Astrocyte (in vitro differentiated cells and primary cell): ENCODE measurements at regions not wholly inside any gene's neighbourhood (a gene's known extent, or its start where the extent isn't known, plus 50 kb on each side); places are given as distances from the start of the nearest gene placed in this dataset.
A peak's percentile ranks its signal among the peaks of the same experiment; 100 is the strongest.

Experiments
- DNase-seq: peaks from one replicate; pipeline ENCODE4 v3.0.0-alpha.2; 2010; ENCODE audit warnings: low read depth
- FAIRE-seq: peaks from 2 replicates; lab custom pipeline; 2011; peaks lifted over from hg19 to GRCh38; lab: Jason Lieb, UNC
- H2AFZ ChIP-seq: 2 replicates; pipeline ENCODE4 v1.6.0; 2012; ENCODE audit warnings: low read depth, low read length, inconsistent platforms
- H3K27ac ChIP-seq: 2 replicates; pipeline ENCODE4 v1.5.1; 2011; ENCODE audit warnings: low read depth, low read length, inconsistent platforms
- H3K27me3 ChIP-seq: 2 replicates; pipeline ENCODE4 v1.6.0; 2011; ENCODE audit warnings: low read length, inconsistent platforms; ENCODE audit not compliant: insufficient read depth
- H3K36me3 ChIP-seq: 2 replicates; pipeline ENCODE4 v1.5.1; 2011; ENCODE audit warnings: low read length, inconsistent platforms; ENCODE audit not compliant: insufficient read depth
- H3K4me1 ChIP-seq: 2 replicates; pipeline ENCODE4 v1.5.1; 2011; ENCODE audit warnings: low read length, inconsistent platforms; ENCODE audit not compliant: insufficient read depth
- H3K4me2 ChIP-seq: 2 replicates; pipeline ENCODE4 v1.6.0; 2012; ENCODE audit warnings: low read length, inconsistent platforms
- H3K4me3 ChIP-seq: 2 replicates; pipeline ENCODE4 v1.5.1; 2011; ENCODE audit warnings: low read depth, mild to moderate bottlenecking, low read length, inconsistent platforms; ENCODE audit not compliant: insufficient read depth
- H3K79me2 ChIP-seq: 2 replicates; pipeline ENCODE4 v1.6.0; 2012; ENCODE audit warnings: mild to moderate bottlenecking, low read length, inconsistent platforms; ENCODE audit not compliant: insufficient read depth
- H3K9ac ChIP-seq: 2 replicates; pipeline ENCODE4 v1.6.0; 2012; ENCODE audit warnings: mild to moderate bottlenecking, low read length, inconsistent platforms
- H3K9me3 ChIP-seq: 2 replicates; pipeline ENCODE4 v1.5.1; 2012; ENCODE audit warnings: low read depth, mild to moderate bottlenecking, low read length, inconsistent platforms; ENCODE audit not compliant: insufficient read depth
- H4K20me1 ChIP-seq: 2 replicates; pipeline ENCODE4 v1.6.0; 2012; ENCODE audit warnings: low read length, inconsistent platforms; ENCODE audit not compliant: insufficient read depth
- H3K27ac Mint-ChIP-seq: one replicate; pipeline ENCODE4 v1.8.0; 2021; ENCODE audit warnings: mild to moderate bottlenecking, mixed read lengths; ENCODE audit not compliant: unreplicated experiment
- H3K27me3 Mint-ChIP-seq: one replicate; pipeline ENCODE4 v1.8.0; 2021; ENCODE audit warnings: low read depth, mixed read lengths; ENCODE audit not compliant: unreplicated experiment
- H3K36me3 Mint-ChIP-seq: one replicate; pipeline ENCODE4 v1.8.0; 2021; ENCODE audit warnings: low read depth, mixed read lengths; ENCODE audit not compliant: unreplicated experiment
- H3K4me1 Mint-ChIP-seq: one replicate; pipeline ENCODE4 v1.8.0; 2021; ENCODE audit warnings: low read depth, mixed read lengths; ENCODE audit not compliant: unreplicated experiment
- H3K4me3 Mint-ChIP-seq: one replicate; pipeline ENCODE4 v1.8.0; 2021; ENCODE audit warnings: mild to moderate bottlenecking, moderate library complexity, mixed read lengths; ENCODE audit not compliant: unreplicated experiment
- H3K9me3 Mint-ChIP-seq: one replicate; pipeline ENCODE4 v1.8.0; 2021; ENCODE audit warnings: mild to moderate bottlenecking, mixed read lengths; ENCODE audit not compliant: unreplicated experiment
- CTCF ChIP-seq: IDR thresholded peaks from 2 replicates; pipeline ENCODE4 v1.5.1; 2011; ENCODE audit warnings: low read depth, mild to moderate bottlenecking, inconsistent platforms, low read length, moderate library complexity; ENCODE audit not compliant: insufficient read depth
- EZH2 ChIP-seq: IDR thresholded peaks from 2 replicates; pipeline ENCODE4 v1.6.1; 2012; ENCODE audit warnings: mild to moderate bottlenecking, low read length, inconsistent platforms; ENCODE audit not compliant: insufficient read depth

GRCh38 chr18:68520406-68521075, 194.4 kb downstream of the TMX3 start:
- Histone ChIP-seq H3K27ac (no peak overlapping the region), H3K36me3 (no peaks in the 10 kb centered on the region), H4K20me1 (no peaks in the 10 kb centered on the region), H3K4me1 (no peaks in the 10 kb centered on the region), H3K27me3 (no peaks in the 10 kb centered on the region), H3K79me2 (no peaks in the 10 kb centered on the region), H3K9me3 (no peaks in the 10 kb centered on the region), H2AFZ (no peak overlapping the region), H3K4me2 (no peak overlapping the region), H3K9ac (no peak overlapping the region), H3K4me3 (no peak overlapping the region)
- no peaks in the 10 kb centered on the region for H3K36me3 Mint-ChIP-seq
- no peak overlapping the region for H3K4me3 Mint-ChIP-seq
- no peaks in the 10 kb centered on the region for H3K27me3 Mint-ChIP-seq
- FAIRE-seq (no peak), DNase-seq (peak; percentile 75)
- peak overlapping the region; percentile 72 for H3K27ac Mint-ChIP-seq
- no peaks in the 10 kb centered on the region for H3K9me3 Mint-ChIP-seq
- no peak for TF ChIP-seq EZH2
- TF ChIP-seq CTCF = no peak
- H3K4me1 Mint-ChIP-seq = peaks cover 27% of the 10 kb centered on the region

GRCh38 chr18:68519336-68519735, 195.6 kb downstream of the TMX3 start:
- H3K4me2 ChIP-seq = no peak overlapping the region
- no peaks in the 10 kb centered on the region for H3K9me3 Mint-ChIP-seq
- no peaks in the 10 kb centered on the region for H3K4me1 ChIP-seq
- no peak for TF ChIP-seq EZH2
- TF ChIP-seq CTCF = no peak
- peak overlapping the region; percentile 34 for H3K27ac Mint-ChIP-seq
- H3K36me3 Mint-ChIP-seq = no peaks in the 10 kb centered on the region
- peak; percentile 16 for DNase-seq
- no peaks in the 10 kb centered on the region for H3K27me3 Mint-ChIP-seq
- no peak for FAIRE-seq
- no peaks in the 10 kb centered on the region for H3K9me3 ChIP-seq
- no peaks in the 10 kb centered on the region for H4K20me1 ChIP-seq
- no peak overlapping the region for H3K4me3 Mint-ChIP-seq
- no peak overlapping the region for H3K4me3 ChIP-seq
- no peaks in the 10 kb centered on the region for H3K79me2 ChIP-seq
- no peaks in the 10 kb centered on the region for H3K36me3 ChIP-seq
- no peak overlapping the region for H3K9ac ChIP-seq
- H3K4me1 Mint-ChIP-seq = peaks cover 27% of the 10 kb centered on the region
- no peaks in the 10 kb centered on the region for H3K27me3 ChIP-seq
- H2AFZ ChIP-seq = no peak overlapping the region
- H3K27ac ChIP-seq = no peak overlapping the region

- Mint-ChIP-seq H3K4me1 (peaks cover 3% of the 10 kb centered on the region), H3K27me3 (no peaks in the 10 kb centered on the region), H3K36me3 (no peaks in the 10 kb centered on the region), H3K9me3 (no peaks in the 10 kb centered on the region), H3K27ac (no peak overlapping the region), H3K4me3 (no peak overlapping the region)
- no peaks in the 10 kb centered on the region for H3K36me3 ChIP-seq
- TF ChIP-seq EZH2 = no peak
- no peak for TF ChIP-seq CTCF
- H4K20me1 ChIP-seq = no peaks in the 10 kb centered on the region
- H3K27ac ChIP-seq = no peak overlapping the region
- H2AFZ ChIP-seq = no peak overlapping the region
- FAIRE-seq (no peak), DNase-seq (no peak)
- no peak overlapping the region for H3K9ac ChIP-seq
- no peaks in the 10 kb centered on the region for H3K4me1 ChIP-seq
- H3K4me3 ChIP-seq = no peak overlapping the region
- H3K79me2 ChIP-seq = no peaks in the 10 kb centered on the region
- H3K9me3 ChIP-seq = no peaks in the 10 kb centered on the region
- no peaks in the 10 kb centered on the region for H3K27me3 ChIP-seq
- no peak overlapping the region for H3K4me2 ChIP-seq
Measured at GRCh38 chr18:68509902-68510301, 205.0 kb downstream of the TMX3 start.
